Fibroblast of skin of right biceps (primary cell): ENCODE measurements at regions not wholly inside any gene's neighbourhood (a gene's known extent, or its start where the extent isn't known, plus 50 kb on each side); places are given as distances from the start of the nearest gene placed in this dataset.
A peak's percentile ranks its signal among the peaks of the same experiment; 100 is the strongest.
"Not testable (repeated sequence)": the region's sequence is repeated elsewhere in the genome, so short reads cannot be mapped to it uniquely, and the experiment has no call there.

Experiments
- DNase-seq: peaks from one replicate; pipeline ENCODE4 v3.0.0-alpha.2; 2013

- DNase-seq, result no peak
Observed at GRCh38 chr2:35931115-35931514, 424.5 kb upstream of the CRIM1 start.

DNA sequence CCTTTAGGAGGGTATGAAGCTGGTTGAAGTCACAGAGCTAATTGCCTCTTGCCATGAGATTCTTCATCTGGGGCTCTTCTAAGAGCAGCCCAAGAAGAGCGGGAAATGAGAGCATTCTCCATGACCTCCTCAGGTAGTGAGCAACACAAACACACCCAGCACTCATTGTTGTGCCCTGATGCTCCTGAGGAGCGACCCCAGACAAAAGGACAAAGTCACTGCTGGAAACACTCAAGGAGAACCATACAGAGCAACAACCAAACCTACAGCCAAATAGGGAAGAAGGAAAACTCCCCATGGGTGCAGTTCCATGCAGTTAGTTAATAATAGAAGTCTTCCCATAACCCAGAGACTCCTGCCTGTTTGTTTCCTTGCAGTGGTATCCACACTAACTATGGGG is 426.0 kb upstream of the CRIM1 start:
- no peak for DNase-seq

DNA sequence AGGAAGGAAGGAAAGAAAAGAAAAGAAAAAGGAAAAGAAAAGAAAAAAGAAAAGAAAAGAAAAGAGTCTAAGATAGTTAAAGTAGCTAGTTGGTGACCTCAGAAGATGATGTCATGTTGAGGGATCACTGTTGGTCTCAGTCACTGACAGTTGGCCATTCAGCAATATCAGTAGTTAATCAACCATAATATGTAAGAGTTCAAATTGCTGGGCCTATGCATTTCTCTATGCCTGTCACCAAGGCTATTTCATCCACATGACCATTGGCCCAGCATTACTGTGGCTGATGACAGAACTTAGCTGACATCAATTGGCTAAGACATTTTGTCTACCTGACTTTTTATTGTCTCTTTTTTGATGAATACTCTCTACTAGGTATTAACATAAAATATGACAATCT is 435.5 kb upstream of the CRIM1 start:
- no peak for DNase-seq

GRCh38 chr2:35915261-35915660 is 440.3 kb upstream of the CRIM1 start:
- DNase-seq, result no peak

GRCh38 chr2:35891936-35892335 is 463.6 kb upstream of the CRIM1 start:
- DNase-seq, result no peak

- no peak for DNase-seq
Observed at GRCh38 chr2:35891528-35891927, 464.1 kb upstream of the CRIM1 start.

DNA sequence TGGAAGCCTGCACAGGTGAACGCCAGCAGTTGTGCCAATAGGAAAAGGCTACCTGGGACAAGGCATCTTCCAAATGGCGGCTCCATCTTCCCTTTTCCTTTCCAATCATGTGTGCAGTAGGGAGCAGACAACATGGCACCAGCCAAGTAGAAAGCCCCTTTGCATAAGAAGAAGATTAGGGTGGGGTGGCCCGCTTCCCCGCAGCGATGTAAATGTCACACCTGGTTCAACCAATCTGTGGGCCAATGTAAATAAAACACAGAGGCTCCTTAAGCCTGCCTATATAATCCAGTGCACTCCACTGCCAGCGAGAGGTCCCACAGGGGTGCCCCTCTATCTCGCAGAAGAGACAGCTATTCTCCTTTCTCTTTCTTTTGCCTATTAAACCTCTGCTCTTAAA is 468.4 kb upstream of the CRIM1 start:
- DNase-seq, result no peak

- no peak for DNase-seq
Observed at GRCh38 chr2:35873921-35874320, 481.7 kb upstream of the CRIM1 start.

DNA sequence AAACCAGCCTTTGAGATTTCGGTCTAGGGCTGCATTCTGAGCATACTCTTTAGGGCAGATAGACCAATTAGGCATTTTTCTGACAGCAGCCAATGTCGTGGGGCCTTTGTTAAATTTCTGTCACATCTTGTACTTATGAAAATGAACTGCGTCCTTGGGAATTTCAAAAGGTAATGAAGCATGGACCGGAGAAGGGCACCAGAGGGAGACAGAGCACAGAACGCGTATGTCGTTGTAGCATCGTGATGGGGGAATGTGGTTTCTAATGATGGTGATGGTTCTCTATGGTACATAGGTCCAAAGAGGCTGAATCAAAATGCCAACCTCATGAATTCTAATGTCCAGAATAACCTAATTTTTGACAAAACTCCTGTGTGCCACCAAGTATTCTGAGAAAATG is 483.9 kb upstream of the CRIM1 start:
- DNase-seq, result peak; percentile 28

GRCh38 chr2:35870713-35871112 is 484.9 kb upstream of the CRIM1 start:
- DNase-seq, result no peak

DNA sequence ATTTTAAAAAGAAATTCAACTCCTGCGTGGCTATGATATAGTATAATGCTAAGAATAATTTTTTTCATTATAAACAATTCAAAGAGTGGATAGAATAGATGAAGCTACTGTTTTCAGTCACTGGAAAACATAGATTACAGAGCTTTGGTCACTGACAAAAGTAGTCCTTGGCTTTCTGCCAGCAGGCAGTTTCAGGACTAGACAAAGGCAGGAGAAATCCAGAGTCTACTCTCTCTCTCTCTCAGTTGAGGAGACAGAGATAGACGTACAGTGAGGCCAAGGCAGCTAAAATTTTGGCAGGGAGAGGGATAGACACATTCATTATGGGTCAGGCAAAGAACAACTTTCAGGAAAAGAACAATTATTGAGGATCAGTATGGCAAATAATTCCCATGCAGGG is 491.4 kb upstream of the CRIM1 start:
- no peak for DNase-seq

DNA sequence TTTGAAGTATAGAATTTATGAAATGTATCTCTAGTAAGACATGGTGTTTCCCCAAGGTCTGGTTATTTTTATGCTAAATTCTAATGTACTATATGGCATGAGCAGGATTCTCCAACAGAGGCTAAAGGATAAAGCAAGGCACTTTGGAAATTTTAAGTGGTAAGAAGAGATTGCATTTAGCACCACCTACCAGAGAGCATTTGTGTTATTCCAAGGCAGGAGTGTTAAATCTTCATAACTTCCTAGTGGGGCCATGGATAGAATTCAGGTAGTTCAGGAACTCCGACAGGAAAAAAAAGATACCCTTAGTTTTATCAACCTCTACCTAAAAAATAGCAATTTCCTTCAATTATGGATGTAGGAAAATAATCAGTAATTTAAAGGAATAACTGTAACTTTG is 497.4 kb upstream of the CRIM1 start:
- no peak for DNase-seq

- no peak for DNase-seq
Observed at GRCh38 chr2:35857498-35857897, 498.1 kb upstream of the CRIM1 start.

DNA sequence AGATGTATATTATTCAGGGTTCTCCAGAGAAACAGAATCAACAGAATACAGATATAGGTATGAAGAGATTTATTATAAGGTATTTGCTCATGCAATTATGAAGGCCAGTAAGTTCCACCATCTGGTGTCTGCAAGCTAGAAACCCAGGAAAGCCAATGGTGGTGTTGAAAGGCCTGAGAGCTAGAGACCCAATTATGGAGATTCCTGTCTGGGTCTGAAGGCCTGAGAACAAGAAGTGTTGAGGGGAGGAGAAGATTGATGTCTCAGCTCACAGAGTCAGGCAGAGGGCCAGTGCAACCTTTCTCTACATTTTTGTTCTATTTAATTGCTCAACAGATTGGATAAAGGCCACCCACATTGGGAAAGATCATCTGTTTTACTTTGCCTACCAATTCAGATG is 524.2 kb upstream of the CRIM1 start:
- DNase-seq, result peak; percentile 8

GRCh38 chr2:35830833-35831232 is 524.7 kb upstream of the CRIM1 start:
- no peak for DNase-seq

- no peak for DNase-seq
Observed at GRCh38 chr2:35827086-35827485, 528.5 kb upstream of the CRIM1 start.

DNA sequence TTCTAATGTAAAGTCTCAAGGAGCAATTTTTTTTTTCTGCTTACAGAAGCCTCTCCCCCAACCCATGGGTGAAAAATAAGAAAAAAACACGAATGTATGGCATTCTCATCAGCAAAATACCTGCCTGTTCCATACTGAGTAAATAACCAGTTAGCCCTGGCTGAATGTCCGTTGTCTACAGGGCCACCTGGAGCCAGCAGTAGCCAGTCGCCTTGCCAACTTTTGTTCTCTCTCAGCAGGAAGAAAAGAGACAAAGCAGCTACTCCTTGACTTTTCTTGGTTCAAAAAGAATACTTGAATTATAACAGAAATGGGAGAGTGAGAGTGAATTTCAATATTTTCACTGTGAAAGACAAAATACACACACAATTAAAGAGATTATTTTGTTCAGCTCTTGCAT is 532.9 kb upstream of the CRIM1 start:
- DNase-seq, result no peak

GRCh38 chr2:35821675-35822074 is 533.9 kb upstream of the CRIM1 start:
- no peak for DNase-seq

GRCh38 chr2:35820391-35820790 is 535.2 kb upstream of the CRIM1 start:
- no peak for DNase-seq

GRCh38 chr2:35819033-35819432 is 536.5 kb upstream of the CRIM1 start:
- no peak for DNase-seq

- DNase-seq, result not testable (repeated sequence)
Observed at GRCh38 chr2:35818359-35818758, 537.2 kb upstream of the CRIM1 start.

DNA sequence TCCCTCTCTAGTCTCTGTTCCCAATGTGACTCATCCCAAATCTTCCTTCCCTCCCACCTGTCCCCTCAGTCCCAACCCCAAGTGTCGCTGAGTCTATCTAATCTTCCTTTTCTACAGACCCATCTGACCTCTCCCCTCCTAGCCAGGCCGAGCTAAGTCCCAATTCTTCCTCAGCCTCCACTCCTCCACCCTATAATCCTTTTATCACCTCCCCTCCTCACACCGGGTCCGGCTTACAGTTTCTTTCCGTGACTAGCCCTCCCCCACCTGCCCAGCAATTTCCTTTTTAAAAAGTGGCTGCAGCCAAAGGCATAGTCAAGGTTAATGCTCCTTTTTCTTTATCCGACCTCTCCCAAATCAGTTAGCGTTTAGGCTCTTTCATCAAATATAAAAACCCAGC is 541.0 kb upstream of the CRIM1 start:
- DNase-seq, result not testable (repeated sequence)

DNA sequence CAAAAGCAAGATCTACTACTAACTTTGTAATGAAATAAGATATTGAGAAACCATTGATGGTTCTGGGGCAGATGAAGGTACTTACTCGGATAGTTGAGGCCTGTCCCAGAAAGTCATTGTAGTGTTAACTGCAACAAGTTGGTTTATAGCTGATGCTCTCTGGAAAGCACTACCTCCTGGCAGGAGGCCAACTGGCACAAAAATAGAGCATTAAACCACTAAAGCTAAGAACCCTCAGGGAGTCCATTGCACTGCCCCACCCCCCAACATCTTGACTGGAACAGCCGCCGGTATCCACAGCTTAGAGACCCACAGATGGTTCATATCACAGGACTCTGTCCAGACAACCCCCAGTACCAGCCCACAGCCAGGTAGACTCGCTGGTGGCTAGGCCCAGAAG is 552.5 kb upstream of the CRIM1 start:
- DNase-seq, result no peak

- no peak for DNase-seq
Observed at GRCh38 chr2:35794796-35795450, 560.7 kb upstream of the CRIM1 start.

DNA sequence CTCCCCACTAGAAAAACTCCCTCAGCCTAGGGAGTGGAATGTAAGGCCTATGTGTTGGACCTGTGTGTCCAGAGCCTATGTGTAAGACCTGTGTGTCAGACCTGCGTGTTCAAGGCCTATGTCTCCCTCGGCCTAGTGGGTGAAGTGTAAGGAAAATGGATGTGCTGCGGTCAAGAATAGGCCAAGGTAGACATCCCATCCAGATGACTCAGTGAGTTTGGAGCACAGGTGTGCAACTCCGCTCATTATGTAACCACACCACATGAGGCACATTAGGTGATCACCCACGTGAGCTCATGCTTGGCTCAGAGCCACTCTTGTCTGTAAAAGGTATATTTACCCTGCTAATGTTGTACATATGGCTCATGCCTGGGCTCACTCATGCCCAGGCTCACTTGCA is 565.3 kb upstream of the CRIM1 start:
- no peak for DNase-seq

- DNase-seq, result no peak
Observed at GRCh38 chr2:35788543-35788942, 567.0 kb upstream of the CRIM1 start.
